Heart right ventricle (tissue), 16 donors: ENCODE measurements at regions not wholly inside any gene's neighbourhood (a gene's known extent, or its start where the extent isn't known, plus 50 kb on each side); places are given as distances from the start of the nearest gene placed in this dataset.
"Not testable (repeated sequence)": the region's sequence is repeated elsewhere in the genome, so short reads cannot be mapped to it uniquely, and the experiment has no call there.

ENCODE experiments used
- ATAC-seq, 8 donors: fragments of 200-7000 bp; cut with Tn5 transposase; one replicate each; pipeline ENCODE4 v1.9.1; 2020; ENCODE audit warnings: mild to moderate bottlenecking in 8 of 8, moderate library complexity in 8 of 8, moderate number of reproducible peaks in 1 of 8
- DNase-seq, 2 donors: peaks; one replicate each; pipeline ENCODE4 v3.0.0-alpha.2; 2020
- H3K27ac ChIP-seq, 10 donors: fragments of 200-600 bp; sonication (generic) in 2 of 10; one replicate each; pipeline versions ENCODE4 v1.5.0 to v1.8.0; 2020 to 2022; ENCODE audit warnings: mild to moderate bottlenecking in 3 of 10
- H3K27me3 ChIP-seq, 7 donors: fragments of 200-600 bp; one replicate each; pipeline ENCODE4 v1.8.0; 2021 to 2022; ENCODE audit warnings: mild to moderate bottlenecking in 2 of 7
- H3K36me3 ChIP-seq, 9 donors: fragments of 200-600 bp; sonication (generic) in 1 of 9; one replicate each; pipeline versions ENCODE4 v1.5.0 to v1.8.0; 2020 to 2022; ENCODE audit warnings: mild to moderate bottlenecking in 2 of 9
- H3K4me1 ChIP-seq, 9 donors: fragments of 200-600 bp; sonication (generic) in 1 of 9; one replicate each; pipeline versions ENCODE4 v1.5.0 to v1.8.0; 2020 to 2022; ENCODE audit warnings: mild to moderate bottlenecking in 4 of 9
- H3K4me3 ChIP-seq, 10 donors: fragments of 200-600 bp; sonication (generic) in 2 of 10; one replicate each; pipeline versions ENCODE4 v1.5.0 to v1.8.0; 2020 to 2022; ENCODE audit warnings: mild to moderate bottlenecking in 7 of 10, moderate library complexity in 2 of 10
- H3K9me3 ChIP-seq, 11 donors: fragments of 200-600 bp in 10 of 11; sonication (generic) in 2 of 11; one replicate each; pipeline versions ENCODE4 v1.5.0 to v1.8.0; 2013 to 2022; ENCODE audit warnings: mild to moderate bottlenecking in 2 of 11, control low read depth in 1 of 11, moderate library complexity in 1 of 11
- WGBS, 2 donors: extraction: QIAGEN DNeasy Blood & Tissue Kit; methylation state at CpG; one replicate each; pipeline ENCODE4 v1.1.7; 2013; ENCODE audit warnings: inconsistent platforms in 1 of 2; 5-methylcytosine and 5-hydroxymethylcytosine counted together
- intact Hi-C, 10 donors: fragments of 100-400 bp; cut with DNase I; formaldehyde crosslinking; loops; one replicate each; pipeline versions ENCODE4 v1.11.1 to v1.14.2; 2022
- TF ChIP-seq, protein P1 (sequence below), 9 donors: fragments of 200-600 bp; sonication (generic) in 2 of 9; IDR thresholded peaks; one replicate each; pipeline versions ENCODE4 v1.5.0 to v1.8.0; 2021 to 2022; ENCODE audit warnings: antibody characterized with exemption in 9 of 9, mild to moderate bottlenecking in 5 of 9, moderate library complexity in 1 of 9
- donor health status: Arrhythmogenic right ventricular cardiomyopathy.
- donor health status: ischemic (EF 13 %, LVEDD 7.1; RV severe dilation, severe dysfunction).
- donor health status: healthy with polysubstance abuse.
- donor health status: DM: no; HTN: yes; CAD: no.
- donor health status: DM: no; HTN: no; CAD: no.
- donor health status: ischemic (EF 25% LVEDD 6.9; RV normal size, moderate dysfunction).
- donor health status: ischemic (EF 25% LVEDD 5.7; RV mildly dilated, moderate dysfunction).
- donor health status: healthy.
- donor health status: DM: yes; HTN: yes; CAD: no.
- donor health status: Ischemic cardiomyopathy.
- donor health status: ischemic (EF 35%, LVEDD 5.7; RV mildly dilated, moderate dysfunction).
- donor health status: nonischemic (EF 11% LVEDD 7.7; RV severe dilation, severe dysfunction).
- donor health status: DM: yes; HTN: yes; CAD: no.
- donor health status: PGD.
- donor health status: ischemic (EF 29% LVEDD 5.4; RV normal size, mild dysfunction).
- donor health status: nonischemic (EF 23%, LVEDD 6.1; RV moderate dilation, normal function).

DNA sequence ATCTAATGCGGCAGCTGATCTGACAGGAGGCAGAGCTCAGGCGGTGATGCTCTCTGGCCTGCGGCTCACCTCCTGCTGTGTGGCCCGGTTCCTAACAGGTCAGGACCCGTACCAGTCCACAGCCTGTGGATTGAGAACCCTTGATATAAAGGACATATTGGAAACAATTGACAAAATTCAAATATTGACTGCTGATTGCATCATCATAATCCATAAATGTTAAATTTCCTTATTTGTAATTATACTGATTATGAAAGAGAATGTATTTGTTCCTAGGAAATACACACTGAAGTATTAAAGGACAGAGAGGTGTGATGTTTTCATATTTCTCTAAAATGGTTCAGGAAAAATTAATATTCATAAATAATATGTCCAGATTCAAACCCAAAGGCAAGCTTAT lies 63.8 kb upstream of the SRD5A2 start:
- ATAC-seq: no peak
- WGBS, 2 donors: 57 to 62% methylated on average over 5 of the region's 5 CpGs

DNA sequence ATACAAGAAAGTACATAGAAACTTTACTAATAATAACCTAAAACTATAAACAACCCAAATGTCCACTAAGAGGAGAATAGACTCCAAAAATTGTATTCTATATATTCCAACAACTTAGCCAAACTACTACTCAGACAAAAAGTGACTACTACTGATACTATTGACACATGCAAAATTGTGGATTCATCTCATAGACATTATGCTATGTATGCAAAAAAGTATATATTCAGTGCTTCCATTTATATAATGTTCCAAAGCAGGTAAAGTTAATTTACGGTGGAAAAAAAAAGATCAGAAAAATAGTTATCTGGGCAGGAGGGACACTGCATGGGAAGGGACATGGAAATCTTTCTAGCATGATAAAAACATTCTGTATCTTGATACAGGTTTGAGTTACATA lies 62.0 kb upstream of the SRD5A2 start:
- intact Hi-C loops: no loop called here
- no peak overlapping the region for H3K4me3 ChIP-seq
- no peaks in the 10 kb centered on the region for H3K27me3 ChIP-seq
- peaks cover 0 to 14% (median 0%) of the 10 kb centered on the region in 11 donors for H3K9me3 ChIP-seq
- H3K36me3 ChIP-seq: no peaks in the 10 kb centered on the region
- DNase-seq (no peak), ATAC-seq (no peak)
- TF ChIP-seq, protein P1, sequence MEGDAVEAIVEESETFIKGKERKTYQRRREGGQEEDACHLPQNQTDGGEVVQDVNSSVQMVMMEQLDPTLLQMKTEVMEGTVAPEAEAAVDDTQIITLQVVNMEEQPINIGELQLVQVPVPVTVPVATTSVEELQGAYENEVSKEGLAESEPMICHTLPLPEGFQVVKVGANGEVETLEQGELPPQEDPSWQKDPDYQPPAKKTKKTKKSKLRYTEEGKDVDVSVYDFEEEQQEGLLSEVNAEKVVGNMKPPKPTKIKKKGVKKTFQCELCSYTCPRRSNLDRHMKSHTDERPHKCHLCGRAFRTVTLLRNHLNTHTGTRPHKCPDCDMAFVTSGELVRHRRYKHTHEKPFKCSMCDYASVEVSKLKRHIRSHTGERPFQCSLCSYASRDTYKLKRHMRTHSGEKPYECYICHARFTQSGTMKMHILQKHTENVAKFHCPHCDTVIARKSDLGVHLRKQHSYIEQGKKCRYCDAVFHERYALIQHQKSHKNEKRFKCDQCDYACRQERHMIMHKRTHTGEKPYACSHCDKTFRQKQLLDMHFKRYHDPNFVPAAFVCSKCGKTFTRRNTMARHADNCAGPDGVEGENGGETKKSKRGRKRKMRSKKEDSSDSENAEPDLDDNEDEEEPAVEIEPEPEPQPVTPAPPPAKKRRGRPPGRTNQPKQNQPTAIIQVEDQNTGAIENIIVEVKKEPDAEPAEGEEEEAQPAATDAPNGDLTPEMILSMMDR (IDR thresholded peaks at IDR 0.05): no peak
- no peaks in the 10 kb centered on the region for H3K4me1 ChIP-seq
- no peak overlapping the region for H3K27ac ChIP-seq
- WGBS, 2 donors: 88 to 91% methylated on average over 1 of the region's 1 CpG

More for the DNA sequence above, 63.8 kb upstream of the SRD5A2 start:
- no peak for DNase-seq
- Histone ChIP-seq H3K27me3 (no peaks in the 10 kb centered on the region), H3K4me1 (no peaks in the 10 kb centered on the region), H3K4me3 (no peak overlapping the region), H3K27ac (no peak overlapping the region), H3K36me3 (no peaks in the 10 kb centered on the region), H3K9me3 (peaks cover 0 to 12% (median 0%) of the 10 kb centered on the region in 11 donors)
- TF ChIP-seq, protein P1 (IDR thresholded peaks at IDR 0.05): no peak
- intact Hi-C loops: no loop called here

DNA sequence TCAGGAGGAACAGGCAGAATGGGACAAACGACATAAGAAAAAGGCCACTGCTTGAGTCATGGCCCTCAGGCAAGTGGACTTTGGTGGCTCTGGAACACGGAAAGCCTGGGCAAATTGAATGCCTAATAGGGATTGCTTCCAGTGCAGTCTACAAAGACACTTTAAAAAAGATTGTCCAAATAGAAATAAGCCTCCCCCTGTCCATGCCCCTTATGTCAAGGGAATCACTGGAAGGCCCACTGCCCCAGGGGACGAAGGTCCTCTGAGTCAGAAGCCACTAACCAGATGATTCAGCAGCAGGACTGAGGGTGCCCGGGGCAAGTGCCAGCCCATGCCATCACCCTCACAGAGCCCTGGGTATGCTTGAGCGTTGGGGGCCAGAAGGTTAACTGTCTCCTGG lies 51.5 kb upstream of the SRD5A2 start:
- peaks cover 0 to 31% (median 0%) of the 10 kb centered on the region in 11 donors for H3K9me3 ChIP-seq
- H3K27ac ChIP-seq, H3K36me3 ChIP-seq, H3K27me3 ChIP-seq, ATAC-seq, intact Hi-C loops, H3K4me3 ChIP-seq, H3K4me1 ChIP-seq, DNase-seq: not testable (repeated sequence)
- WGBS, 2 donors: 70 to 71% methylated on average over 5 of the region's 5 CpGs
